ENCODE measurements at regions not wholly inside any gene's neighbourhood (a gene's known extent, or its start where the extent isn't known, plus 50 kb on each side); places are given as distances from the start of the nearest gene placed in this dataset.

DNA sequence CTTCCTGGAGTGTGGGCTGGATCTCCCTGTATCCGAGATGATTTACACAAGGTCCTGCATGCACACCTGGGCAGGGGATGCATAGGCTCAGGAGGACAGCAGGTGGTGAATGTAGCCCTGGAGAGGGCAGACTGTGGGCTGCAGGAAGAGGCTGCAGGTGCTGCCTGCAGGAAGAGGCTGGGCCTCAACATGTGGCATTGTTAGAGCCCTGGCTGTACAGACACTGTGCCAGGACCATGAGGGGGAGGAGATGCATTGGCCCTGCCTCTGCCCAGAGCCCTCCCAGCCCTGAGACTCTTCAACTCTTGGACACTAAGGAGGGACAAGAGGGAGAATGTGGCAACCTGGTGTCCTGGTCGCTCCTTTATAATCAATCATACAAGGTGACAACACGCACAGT lies 392.8 kb downstream of the TNS1 start:
- TF ChIP-seq ZNF17 (CRISPR knock-in tag; IDR thresholded peaks at IDR 0.05) = no peak
- no peak for TF ChIP-seq CHD4 (IDR thresholded peaks at IDR 0.05; ENCODE audit: borderline replicate concordance, low read length)
- no peak for TF ChIP-seq ZNF883 (CRISPR knock-in tag; IDR thresholded peaks at IDR 0.05; ENCODE audit: not compliant biosample characterization)
- TF ChIP-seq, protein P1, sequence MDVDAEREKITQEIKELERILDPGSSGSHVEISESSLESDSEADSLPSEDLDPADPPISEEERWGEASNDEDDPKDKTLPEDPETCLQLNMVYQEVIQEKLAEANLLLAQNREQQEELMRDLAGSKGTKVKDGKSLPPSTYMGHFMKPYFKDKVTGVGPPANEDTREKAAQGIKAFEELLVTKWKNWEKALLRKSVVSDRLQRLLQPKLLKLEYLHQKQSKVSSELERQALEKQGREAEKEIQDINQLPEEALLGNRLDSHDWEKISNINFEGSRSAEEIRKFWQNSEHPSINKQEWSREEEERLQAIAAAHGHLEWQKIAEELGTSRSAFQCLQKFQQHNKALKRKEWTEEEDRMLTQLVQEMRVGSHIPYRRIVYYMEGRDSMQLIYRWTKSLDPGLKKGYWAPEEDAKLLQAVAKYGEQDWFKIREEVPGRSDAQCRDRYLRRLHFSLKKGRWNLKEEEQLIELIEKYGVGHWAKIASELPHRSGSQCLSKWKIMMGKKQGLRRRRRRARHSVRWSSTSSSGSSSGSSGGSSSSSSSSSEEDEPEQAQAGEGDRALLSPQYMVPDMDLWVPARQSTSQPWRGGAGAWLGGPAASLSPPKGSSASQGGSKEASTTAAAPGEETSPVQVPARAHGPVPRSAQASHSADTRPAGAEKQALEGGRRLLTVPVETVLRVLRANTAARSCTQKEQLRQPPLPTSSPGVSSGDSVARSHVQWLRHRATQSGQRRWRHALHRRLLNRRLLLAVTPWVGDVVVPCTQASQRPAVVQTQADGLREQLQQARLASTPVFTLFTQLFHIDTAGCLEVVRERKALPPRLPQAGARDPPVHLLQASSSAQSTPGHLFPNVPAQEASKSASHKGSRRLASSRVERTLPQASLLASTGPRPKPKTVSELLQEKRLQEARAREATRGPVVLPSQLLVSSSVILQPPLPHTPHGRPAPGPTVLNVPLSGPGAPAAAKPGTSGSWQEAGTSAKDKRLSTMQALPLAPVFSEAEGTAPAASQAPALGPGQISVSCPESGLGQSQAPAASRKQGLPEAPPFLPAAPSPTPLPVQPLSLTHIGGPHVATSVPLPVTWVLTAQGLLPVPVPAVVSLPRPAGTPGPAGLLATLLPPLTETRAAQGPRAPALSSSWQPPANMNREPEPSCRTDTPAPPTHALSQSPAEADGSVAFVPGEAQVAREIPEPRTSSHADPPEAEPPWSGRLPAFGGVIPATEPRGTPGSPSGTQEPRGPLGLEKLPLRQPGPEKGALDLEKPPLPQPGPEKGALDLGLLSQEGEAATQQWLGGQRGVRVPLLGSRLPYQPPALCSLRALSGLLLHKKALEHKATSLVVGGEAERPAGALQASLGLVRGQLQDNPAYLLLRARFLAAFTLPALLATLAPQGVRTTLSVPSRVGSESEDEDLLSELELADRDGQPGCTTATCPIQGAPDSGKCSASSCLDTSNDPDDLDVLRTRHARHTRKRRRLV (CRISPR knock-in tag; IDR thresholded peaks at IDR 0.05) = no peak
- no peak for TF ChIP-seq GLI4 (CRISPR knock-in tag; IDR thresholded peaks at IDR 0.05; ENCODE audit: borderline replicate concordance)
- TF ChIP-seq SP1 (IDR thresholded peaks at IDR 0.05) = no peak
- no peak for TF ChIP-seq SP1 (CRISPR knock-in tag; IDR thresholded peaks at IDR 0.05)
- H3K79me2 ChIP-seq (ENCODE audit: insufficient read depth, low read length) = no peaks in the 10 kb centered on the region
- CTCF ChIA-PET (ENCODE audit: low intra/inter-chr PET ratio, low total read pairs) = no interaction called here

More for the DNA sequence above, 392.8 kb downstream of the TNS1 start:
- Histone ChIP-seq H3K27me3 (ENCODE audit: control insufficient read depth in 1 of 2, insufficient read depth in 2 of 2, low read length in 2 of 2) (peaks cover 2% of the 10 kb centered on the region in 2 experiments; a peak in 2 of 5 replicates), H3K4me3 (replicated peaks in 1 of 3; ENCODE audit: insufficient read depth in 1 of 3, low read depth in 2 of 3, low read length in 3 of 3) (no peak overlapping the region), H3K4me2 (ENCODE audit: low read depth, low read length) (no peak overlapping the region), H3K4me1 (ENCODE audit: insufficient read depth, low read length) (no peaks in the 10 kb centered on the region), H3K36me3 (replicated peaks in 1 of 2; ENCODE audit: control insufficient read depth in 1 of 2, insufficient read depth in 2 of 2, low read length in 2 of 2) (no peaks in the 10 kb centered on the region), H2AFZ (ENCODE audit: low read length) (no peak overlapping the region), H3K27ac (ENCODE audit: extremely low read length, insufficient read depth, low read length) (no peak overlapping the region), H3K9me3 (ENCODE audit: low read length) (no peaks in the 10 kb centered on the region), H4K20me1 (ENCODE audit: insufficient read depth, low read length) (peaks cover 6% of the 10 kb centered on the region; the same call in 1 of the 2 replicates), H3K9ac (ENCODE audit: insufficient read depth, low read depth, low read length) (no peak overlapping the region)
- DNase-seq (ENCODE audit: low spot score) (no peak), ATAC-seq (peak; percentile 26; the same call in 2 of the 3 replicates), FAIRE-seq (no peak)
- 10% methylated on average over 3 of the region's 3 CpGs for WGBS (ENCODE audit: low lambda C conversion rate)
- in situ Hi-C loops (cut with HindIII; ENCODE audit: extremely low pct_ligation_motif_present, low pct_unique_long_range_greater_than_20kb) = no loop called here
- intact Hi-C loops (cut with micrococcal nuclease; ENCODE audit: unreplicated experiment) = no loop called here
- POLR2A ChIA-PET = no interaction called here
- BruUV-seq (replicated peaks) = no TSS peak
